Common myeloid progenitor, CD34-positive (primary cell): ENCODE measurements at regions not wholly inside any gene's neighbourhood (a gene's known extent, or its start where the extent isn't known, plus 50 kb on each side); places are given as distances from the start of the nearest gene placed in this dataset.
"Not testable (repeated sequence)": the region's sequence is repeated elsewhere in the genome, so short reads cannot be mapped to it uniquely, and the experiment has no call there.

ENCODE experiments used
- CTCF ChIA-PET: fragments of 350-600 bp; sonication (Branson Sonifier 250); formaldehyde crosslinking; loops from one replicate; lab custom pipeline; 2021; ENCODE audit warnings: antibody characterized with exemption; lab: Charles Lee
- POLR2A ChIA-PET: fragments of 350-600 bp; sonication (Branson Sonifier 250); formaldehyde crosslinking; loops from one replicate; lab custom pipeline; 2021; ENCODE audit warnings: antibody characterized with exemption; lab: Charles Lee
- DNase-seq, 3 donors: peaks; one replicate each; pipeline versions ENCODE4 v3.0.0 to v3.0.0-alpha.2; 2013
- H3K27ac ChIP-seq, 2 experiments: 1 replicate in 1 of 2; 2 replicates in 1 of 2; pipeline ENCODE4 v1.7.0; 2013; ENCODE audit warnings: inconsistent platforms in 2 of 2, low read length in 2 of 2, mild to moderate bottlenecking in 2 of 2, low read depth in 1 of 2, moderate library complexity in 1 of 2; ENCODE audit not compliant: severe bottlenecking in 2 of 2, insufficient read depth in 1 of 2, poor library complexity in 1 of 2
- H3K27me3 ChIP-seq, 5 experiments: replicated peaks in 2 of 5; 1 replicate in 3 of 5; 2 replicates in 2 of 5; pipeline versions ENCODE4 v1.6.1 to v1.7.0; 2013; ENCODE audit warnings: low read length in 4 of 5, mild to moderate bottlenecking in 2 of 5, moderate library complexity in 2 of 5, inconsistent platforms in 1 of 5; ENCODE audit not compliant: insufficient read depth in 5 of 5, control insufficient read depth in 4 of 5
- H3K36me3 ChIP-seq, 4 experiments: 1 replicate in 2 of 4; 2 replicates in 2 of 4; pipeline versions ENCODE4 v1.6.1 to v1.7.0; 2013; ENCODE audit warnings: low read length in 3 of 4, control low read depth in 1 of 4, mild to moderate bottlenecking in 1 of 4; ENCODE audit not compliant: control insufficient read depth in 4 of 4, insufficient read depth in 4 of 4
- H3K4me1 ChIP-seq, 4 experiments: 1 replicate in 3 of 4; 2 replicates in 1 of 4; pipeline versions ENCODE4 v1.6.1 to v1.7.1; 2013; ENCODE audit warnings: low read length in 3 of 4, mild to moderate bottlenecking in 3 of 4, control low read depth in 1 of 4, inconsistent platforms in 1 of 4, moderate library complexity in 1 of 4; ENCODE audit not compliant: control insufficient read depth in 4 of 4, insufficient read depth in 4 of 4; ENCODE audit errors: control extremely low read depth in 1 of 4
- H3K4me3 ChIP-seq, 7 experiments: 1 replicate in 4 of 7; 2 replicates in 3 of 7; pipeline versions ENCODE4 v1.5.1 to v1.7.0; 2013; ENCODE audit warnings: mild to moderate bottlenecking in 7 of 7, low read length in 6 of 7, moderate library complexity in 6 of 7, inconsistent platforms in 2 of 7, low read depth in 2 of 7, control low read depth in 1 of 7; ENCODE audit not compliant: insufficient read depth in 4 of 7, control insufficient read depth in 1 of 7; ENCODE audit errors: extremely low read depth in 1 of 7
- H3K9me3 ChIP-seq, 5 experiments: 1 replicate in 4 of 5; 2 replicates in 1 of 5; pipeline versions ENCODE4 v1.6.1 to v1.7.1; 2013; ENCODE audit warnings: low read length in 4 of 5, mild to moderate bottlenecking in 2 of 5, inconsistent platforms in 1 of 5, low read depth in 1 of 5, moderate library complexity in 1 of 5; ENCODE audit not compliant: control insufficient read depth in 4 of 5, insufficient read depth in 2 of 5; ENCODE audit errors: control extremely low read depth in 1 of 5
- WGBS: methylation state at CpG from one replicate; pipeline ENCODE4 v1.1.5; 2013; ENCODE audit not compliant: insufficient coverage; 5-methylcytosine and 5-hydroxymethylcytosine counted together

GRCh38 chr6:76565932-76566331 lies 493.5 kb upstream of the IMPG1 start:
- H3K36me3 ChIP-seq, result no peaks in the 10 kb centered on the region
- no peaks in the 10 kb centered on the region for H3K27me3 ChIP-seq
- H3K27ac ChIP-seq, result no peak overlapping the region
- POLR2A ChIA-PET, result no interaction called here
- H3K4me3 ChIP-seq, result no peak overlapping the region
- H3K4me1 ChIP-seq, result no peaks in the 10 kb centered on the region
- no peak for DNase-seq
- peaks cover 0 to 3% (median 0%) of the 10 kb centered on the region in 5 experiments for H3K9me3 ChIP-seq
- CTCF ChIA-PET, result no interaction called here

GRCh38 chr6:76562371-76562770 lies 489.9 kb upstream of the IMPG1 start:
- H3K9me3 ChIP-seq, H3K27ac ChIP-seq, H3K4me3 ChIP-seq, H3K36me3 ChIP-seq, POLR2A ChIA-PET, CTCF ChIA-PET, H3K27me3 ChIP-seq, DNase-seq, H3K4me1 ChIP-seq: not testable (repeated sequence)
- 86% methylated on average over 1 of the region's 4 CpGs for WGBS

GRCh38 chr6:76560851-76561755 lies 488.6 kb upstream of the IMPG1 start:
- H3K27me3 ChIP-seq, H3K4me3 ChIP-seq, H3K27ac ChIP-seq, H3K4me1 ChIP-seq, POLR2A ChIA-PET, H3K9me3 ChIP-seq, DNase-seq, H3K36me3 ChIP-seq: not testable (repeated sequence)
- no CpG with 5 or more reads among the region's 9 CpGs for WGBS
- CTCF ChIA-PET, result interaction anchor here (1.3 kb wide), 1 partner anchor 1913 kb away, joined by 4 read pairs; no protein-coding TSS in a partner anchor

GRCh38 chr6:76553256-76553655 lies 480.8 kb upstream of the IMPG1 start:
- Histone ChIP-seq H3K27ac (no peak overlapping the region), H3K36me3 (no peaks in the 10 kb centered on the region), H3K4me3 (no peak overlapping the region), H3K27me3 (no peaks in the 10 kb centered on the region), H3K9me3 (no peaks in the 10 kb centered on the region), H3K4me1 (no peaks in the 10 kb centered on the region)
- CTCF ChIA-PET, result no interaction called here
- no peak for DNase-seq
- POLR2A ChIA-PET, result no interaction called here

- DNase-seq, result no peak
- CTCF ChIA-PET, result no interaction called here
- Histone ChIP-seq H3K9me3 (no peaks in the 10 kb centered on the region), H3K4me3 (no peak overlapping the region), H3K36me3 (no peaks in the 10 kb centered on the region), H3K27me3 (no peaks in the 10 kb centered on the region), H3K4me1 (no peaks in the 10 kb centered on the region), H3K27ac (no peak overlapping the region)
- POLR2A ChIA-PET, result no interaction called here
- 94% methylated on average over 3 of the region's 4 CpGs for WGBS
These were observed 479.8 kb upstream of the IMPG1 start for GRCh38 chr6:76552268-76552667.

- ChIA-PET POLR2A (no interaction called here), CTCF (no interaction called here)
- WGBS, result 93% methylated on average over 3 of the region's 4 CpGs
- no peak for DNase-seq
- Histone ChIP-seq H3K27ac (no peak overlapping the region), H3K36me3 (no peaks in the 10 kb centered on the region), H3K9me3 (peaks cover 0 to 2% (median 0%) of the 10 kb centered on the region in 5 experiments), H3K4me1 (no peaks in the 10 kb centered on the region), H3K27me3 (no peaks in the 10 kb centered on the region), H3K4me3 (no peak overlapping the region)
These were observed 461.2 kb upstream of the IMPG1 start for GRCh38 chr6:76533661-76534060.

- POLR2A ChIA-PET, result no interaction called here
- Histone ChIP-seq H3K36me3 (no peaks in the 10 kb centered on the region), H3K4me1 (no peaks in the 10 kb centered on the region), H3K4me3 (no peak overlapping the region), H3K27ac (no peak overlapping the region), H3K9me3 (peaks cover 0 to 2% (median 0%) of the 10 kb centered on the region in 5 experiments), H3K27me3 (no peaks in the 10 kb centered on the region)
- DNase-seq, result no peak
- 79% methylated on average over 2 of the region's 2 CpGs for WGBS
- CTCF ChIA-PET, result interaction anchor here (1.5 kb wide), 1 partner anchor 13 kb away, joined by 4 read pairs; no protein-coding TSS in a partner anchor
These were observed 460.2 kb upstream of the IMPG1 start for GRCh38 chr6:76532647-76533046.
